ENCODE measurements at regions not wholly inside any gene's neighbourhood (a gene's known extent, or its start where the extent isn't known, plus 50 kb on each side); places are given as distances from the start of the nearest gene placed in this dataset.

DNA sequence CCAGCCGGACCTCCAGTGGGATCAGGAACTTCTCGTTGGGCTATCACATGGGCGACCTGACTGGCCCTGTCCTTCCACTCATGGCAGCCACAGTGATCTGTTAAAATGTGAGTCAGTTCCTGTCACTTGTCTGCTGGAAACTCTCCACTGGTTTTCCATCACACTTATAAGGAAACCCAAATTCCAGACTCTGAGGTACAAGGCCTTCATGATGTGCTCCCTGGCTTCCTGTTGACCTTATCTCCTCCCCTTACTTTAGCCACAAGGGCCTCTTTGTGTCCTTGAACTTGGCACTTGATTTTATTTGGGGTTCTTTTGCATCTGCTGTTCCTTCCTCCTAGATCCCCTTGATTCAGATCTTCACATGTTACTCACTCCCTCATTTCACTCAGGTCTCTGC is 96.8 kb downstream of the TENT5C start:
- TF ChIP-seq, protein P1, sequence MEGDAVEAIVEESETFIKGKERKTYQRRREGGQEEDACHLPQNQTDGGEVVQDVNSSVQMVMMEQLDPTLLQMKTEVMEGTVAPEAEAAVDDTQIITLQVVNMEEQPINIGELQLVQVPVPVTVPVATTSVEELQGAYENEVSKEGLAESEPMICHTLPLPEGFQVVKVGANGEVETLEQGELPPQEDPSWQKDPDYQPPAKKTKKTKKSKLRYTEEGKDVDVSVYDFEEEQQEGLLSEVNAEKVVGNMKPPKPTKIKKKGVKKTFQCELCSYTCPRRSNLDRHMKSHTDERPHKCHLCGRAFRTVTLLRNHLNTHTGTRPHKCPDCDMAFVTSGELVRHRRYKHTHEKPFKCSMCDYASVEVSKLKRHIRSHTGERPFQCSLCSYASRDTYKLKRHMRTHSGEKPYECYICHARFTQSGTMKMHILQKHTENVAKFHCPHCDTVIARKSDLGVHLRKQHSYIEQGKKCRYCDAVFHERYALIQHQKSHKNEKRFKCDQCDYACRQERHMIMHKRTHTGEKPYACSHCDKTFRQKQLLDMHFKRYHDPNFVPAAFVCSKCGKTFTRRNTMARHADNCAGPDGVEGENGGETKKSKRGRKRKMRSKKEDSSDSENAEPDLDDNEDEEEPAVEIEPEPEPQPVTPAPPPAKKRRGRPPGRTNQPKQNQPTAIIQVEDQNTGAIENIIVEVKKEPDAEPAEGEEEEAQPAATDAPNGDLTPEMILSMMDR (IDR thresholded peaks at IDR 0.05; ENCODE audit: control insufficient read depth, insufficient read depth, low read depth, low read length, missing control alignments): no peak
- H3K4me3 ChIP-seq (ENCODE audit: control insufficient read depth, low read depth, low read length): no peak overlapping the region
- no peak for DNase-seq (ENCODE audit: low read depth)

DNA sequence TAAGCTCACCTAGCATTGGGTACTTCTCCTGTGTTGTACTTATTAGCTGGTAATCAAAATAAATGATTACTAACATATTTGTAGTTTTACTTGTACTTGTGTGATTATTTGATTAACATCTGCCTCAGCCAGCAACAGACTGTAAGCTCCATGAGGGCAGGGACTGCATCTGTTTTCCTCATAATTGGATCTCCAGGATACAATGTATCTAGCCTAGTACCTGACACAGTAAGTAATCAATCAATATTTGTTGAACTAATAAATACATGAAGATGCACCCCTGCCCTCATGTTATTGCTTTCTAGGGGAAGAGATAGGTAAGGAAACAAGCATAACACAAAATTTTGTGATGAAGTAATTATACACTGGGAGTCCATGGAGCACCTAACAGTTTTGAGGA is 101.5 kb downstream of the TENT5C start:
- H3K4me3 ChIP-seq (ENCODE audit: control insufficient read depth, low read depth, low read length): no peak overlapping the region
- TF ChIP-seq, protein P1 (IDR thresholded peaks at IDR 0.05; ENCODE audit: control insufficient read depth, insufficient read depth, low read depth, low read length, missing control alignments): no peak
- DNase-seq (ENCODE audit: low read depth): no peak

GRCh38 chr1:117708323-117709248 is 102.7 kb downstream of the TENT5C start:
- no peak overlapping the region for H3K4me3 ChIP-seq (ENCODE audit: control insufficient read depth, low read depth, low read length)
- no peak for DNase-seq (ENCODE audit: low read depth)
- TF ChIP-seq, protein P1 (IDR thresholded peaks at IDR 0.05; ENCODE audit: control insufficient read depth, insufficient read depth, low read depth, low read length, missing control alignments): no peak

DNA sequence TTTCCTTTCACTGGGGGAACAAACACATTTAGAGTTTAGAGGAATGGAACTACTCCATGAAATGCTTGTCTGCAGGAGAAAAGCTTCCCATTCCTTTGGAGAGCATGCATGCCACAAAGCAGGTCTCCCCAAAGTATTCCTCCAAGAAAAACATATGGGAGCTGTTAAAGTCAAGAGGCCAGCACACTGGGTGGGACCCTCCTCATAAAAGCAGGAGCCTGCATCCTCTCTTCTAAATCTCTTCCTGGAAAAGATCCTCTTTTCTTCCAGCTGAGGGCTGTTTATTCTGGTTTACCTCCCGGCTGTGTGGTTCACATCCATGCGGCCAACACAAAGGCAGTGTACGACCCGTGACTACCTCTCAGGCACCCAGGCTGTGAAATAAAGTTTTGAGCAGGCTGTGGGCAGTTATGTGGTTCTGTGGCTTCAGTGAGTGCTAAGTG is 103.4 kb downstream of the TENT5C start:
- no peak for DNase-seq (ENCODE audit: low read depth)
- TF ChIP-seq, protein P1 (IDR thresholded peaks at IDR 0.05; ENCODE audit: control insufficient read depth, insufficient read depth, low read depth, low read length, missing control alignments): no peak
- no peak overlapping the region for H3K4me3 ChIP-seq (ENCODE audit: control insufficient read depth, low read depth, low read length)

GRCh38 chr1:117710710-117711109 is 104.9 kb downstream of the TENT5C start:
- DNase-seq (ENCODE audit: low read depth): no peak
- TF ChIP-seq, protein P1 (IDR thresholded peaks at IDR 0.05; ENCODE audit: control insufficient read depth, insufficient read depth, low read depth, low read length, missing control alignments): peak; percentile 40

DNA sequence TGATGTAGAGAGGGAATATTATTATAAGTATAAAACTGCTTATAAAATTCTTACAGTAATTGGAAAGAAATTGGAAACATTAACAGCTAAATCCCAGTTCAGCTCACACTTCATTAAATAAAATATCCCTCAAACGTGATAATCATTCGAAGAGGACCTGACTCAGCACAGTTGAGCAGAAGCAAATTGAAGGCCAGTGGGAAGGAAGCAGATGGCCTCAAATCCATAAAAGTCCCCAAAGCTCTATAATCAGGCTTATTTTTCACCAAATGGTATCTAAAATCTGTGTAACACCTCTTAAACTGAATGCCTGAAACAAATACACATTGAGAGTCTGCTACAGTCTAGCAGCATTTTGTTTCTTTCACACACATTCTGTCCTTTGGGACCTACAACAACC is 106.8 kb downstream of the TENT5C start:
- no peak overlapping the region for H3K4me3 ChIP-seq (ENCODE audit: control insufficient read depth, low read depth, low read length)
- no peak for DNase-seq (ENCODE audit: low read depth)
- TF ChIP-seq, protein P1 (IDR thresholded peaks at IDR 0.05; ENCODE audit: control insufficient read depth, insufficient read depth, low read depth, low read length, missing control alignments): no peak

More at GRCh38 chr1:117710710-117711109, 104.9 kb downstream of the TENT5C start:
- H3K4me3 ChIP-seq (ENCODE audit: control insufficient read depth, low read depth, low read length): no peak overlapping the region

All from AG09309 (cell line).